Fibroblast of lung (primary cell): ENCODE measurements at regions not wholly inside any gene's neighbourhood (a gene's known extent, or its start where the extent isn't known, plus 50 kb on each side); places are given as distances from the start of the nearest gene placed in this dataset.

Experiments used
- EZH2 ChIP-seq: IDR thresholded peaks from 2 replicates; pipeline ENCODE4 v1.5.1; 2012; ENCODE audit warnings: low read length, control low read depth, mild to moderate bottlenecking; ENCODE audit errors: missing control alignments
- TF ChIP-seq, protein P1 (sequence below), 2 donors: IDR thresholded peaks in 1 of 2; conservative IDR thresholded peaks in 1 of 2; 1 replicate in 1 of 2; 2 replicates in 1 of 2; pipeline ENCODE4 v1.5.1; 2011 to 2012; ENCODE audit warnings: low read length in 2 of 2, control low read depth in 1 of 2, inconsistent platforms in 1 of 2, low read depth in 1 of 2, mild to moderate bottlenecking in 1 of 2

DNA sequence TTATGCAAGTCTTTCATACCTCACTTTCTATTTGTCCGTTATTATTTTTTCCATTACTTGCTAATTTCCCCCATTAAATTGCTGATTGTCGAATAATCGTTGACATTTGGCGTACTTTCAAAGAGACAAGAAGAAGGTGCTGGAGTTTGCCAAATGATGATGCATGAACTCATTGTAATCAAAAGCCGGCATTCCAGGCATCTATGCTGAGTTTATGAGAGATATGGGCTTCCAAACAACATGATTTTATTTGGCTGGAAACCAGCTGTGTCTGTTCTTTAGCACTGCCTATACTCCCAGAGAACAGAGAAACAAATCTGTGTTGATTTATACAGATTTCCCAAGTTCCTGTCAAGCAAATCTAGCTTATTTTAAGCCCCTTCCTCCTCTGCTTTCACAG is 80.8 kb upstream of the RPS6KA3 start:
- TF ChIP-seq, protein P1, sequence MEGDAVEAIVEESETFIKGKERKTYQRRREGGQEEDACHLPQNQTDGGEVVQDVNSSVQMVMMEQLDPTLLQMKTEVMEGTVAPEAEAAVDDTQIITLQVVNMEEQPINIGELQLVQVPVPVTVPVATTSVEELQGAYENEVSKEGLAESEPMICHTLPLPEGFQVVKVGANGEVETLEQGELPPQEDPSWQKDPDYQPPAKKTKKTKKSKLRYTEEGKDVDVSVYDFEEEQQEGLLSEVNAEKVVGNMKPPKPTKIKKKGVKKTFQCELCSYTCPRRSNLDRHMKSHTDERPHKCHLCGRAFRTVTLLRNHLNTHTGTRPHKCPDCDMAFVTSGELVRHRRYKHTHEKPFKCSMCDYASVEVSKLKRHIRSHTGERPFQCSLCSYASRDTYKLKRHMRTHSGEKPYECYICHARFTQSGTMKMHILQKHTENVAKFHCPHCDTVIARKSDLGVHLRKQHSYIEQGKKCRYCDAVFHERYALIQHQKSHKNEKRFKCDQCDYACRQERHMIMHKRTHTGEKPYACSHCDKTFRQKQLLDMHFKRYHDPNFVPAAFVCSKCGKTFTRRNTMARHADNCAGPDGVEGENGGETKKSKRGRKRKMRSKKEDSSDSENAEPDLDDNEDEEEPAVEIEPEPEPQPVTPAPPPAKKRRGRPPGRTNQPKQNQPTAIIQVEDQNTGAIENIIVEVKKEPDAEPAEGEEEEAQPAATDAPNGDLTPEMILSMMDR (conservative IDR thresholded peaks at IDR 0.05 in 1 of 2, IDR thresholded peaks at IDR 0.05 in 1 of 2; ENCODE audit: low read depth in 1 of 2, low read length in 2 of 2), result no peak
- TF ChIP-seq EZH2, result no peak
